ENCODE measurements at regions not wholly inside any gene's neighbourhood (a gene's known extent, or its start where the extent isn't known, plus 50 kb on each side); places are given as distances from the start of the nearest gene placed in this dataset.

- TF ChIP-seq POLR2A (IDR thresholded peaks at IDR 0.05): no peak
- TF ChIP-seq CTCF (IDR thresholded peaks at IDR 0.05): no peak
- no peak for TF ChIP-seq POLR2AphosphoS5 (IDR thresholded peaks at IDR 0.05)
- no peak for TF ChIP-seq EP300 (IDR thresholded peaks at IDR 0.05)
These were observed 195.2 kb upstream of the TMEM45B start for GRCh38 chr11:129620237-129621104.

Measured in sigmoid colon (tissue), 4 donors.